HepG2 (cell line): ENCODE measurements at regions not wholly inside any gene's neighbourhood (a gene's known extent, or its start where the extent isn't known, plus 50 kb on each side); places are given as distances from the start of the nearest gene placed in this dataset.

Experiments
- ATAC-seq: fragments of 200-7000 bp; cut with Tn5 transposase; 3 replicates; pipeline ENCODE4 v1.9.1; 2020; ENCODE audit warnings: mild to moderate bottlenecking, moderate library complexity
- BruUV-seq: library from RNA; stranded (reverse); fragments of 400-500 nt; replicated peaks from 2 replicates; lab custom pipeline; 2021; lab: Mats Ljungman, UMichigan
- CTCF ChIA-PET: fragments of 300-600 bp; formaldehyde crosslinking; extraction: SDS; loops from one replicate; lab custom pipeline; 2021; ENCODE audit warnings: low total read pairs, inconsistent platforms, low intra/inter-chr PET ratio; lab: Yijun Ruan, JAX
- POLR2A ChIA-PET: fragments of 350-600 bp; sonication (Branson Sonifier 250); formaldehyde crosslinking; loops from one replicate; lab custom pipeline; 2020; ENCODE audit warnings: antibody characterized with exemption, inconsistent platforms; lab: Yijun Ruan, JAX
- DNase-seq: peaks from one replicate; pipeline ENCODE4 v3.0.0-alpha.2; 2015; ENCODE audit warnings: low spot score
- FAIRE-seq: peaks from 3 replicates; lab custom pipeline; 2011; peaks lifted over from hg19 to GRCh38; lab: Jason Lieb, UNC
- H2AFZ ChIP-seq: one replicate; pipeline ENCODE4 v1.6.1; 2011; ENCODE audit warnings: low read length, inconsistent platforms
- H3K27ac ChIP-seq: fragments of 300-600 bp; 3 replicates; pipeline ENCODE4 v1.8.0; 2011; ENCODE audit warnings: mixed run types, mild to moderate bottlenecking, mixed read lengths, low read length, inconsistent platforms; ENCODE audit not compliant: insufficient read depth; ENCODE audit errors: extremely low read length
- H3K27me3 ChIP-seq, 2 experiments: fragments of 200-600 bp in 1 of 2; 2 replicates in 1 of 2; 3 replicates in 1 of 2; pipeline versions ENCODE4 v1.6.0 to v1.8.0; 2011; ENCODE audit warnings: low read length in 2 of 2, mild to moderate bottlenecking in 2 of 2, moderate library complexity in 2 of 2, inconsistent platforms in 1 of 2; ENCODE audit not compliant: insufficient read depth in 2 of 2, control insufficient read depth in 1 of 2
- H3K36me3 ChIP-seq, 2 experiments: fragments of 200-600 bp in 1 of 2; replicated peaks in 1 of 2; 2 replicates in 1 of 2; 3 replicates in 1 of 2; pipeline versions ENCODE4 v1.5.1 to v1.8.0; 2011; ENCODE audit warnings: low read length in 2 of 2, inconsistent platforms in 1 of 2; ENCODE audit not compliant: insufficient read depth in 2 of 2, control insufficient read depth in 1 of 2
- H3K4me1 ChIP-seq: 2 replicates; pipeline ENCODE4 v1.5.1; 2012; ENCODE audit warnings: low read length, inconsistent platforms; ENCODE audit not compliant: insufficient read depth
- H3K4me2 ChIP-seq: 2 replicates; pipeline ENCODE4 v1.6.0; 2011; ENCODE audit warnings: low read depth, low read length, inconsistent platforms
- H3K4me3 ChIP-seq, 3 experiments: fragments of 200-600 bp in 1 of 3; sonication (generic), shearing (Covaris generic) in 1 of 3; replicated peaks in 1 of 3; 2 replicates each; pipeline ENCODE4 v1.5.1; 2011 to 2016; ENCODE audit warnings: low read length in 3 of 3, inconsistent platforms in 2 of 3, low read depth in 2 of 3, mild to moderate bottlenecking in 2 of 3, control low read depth in 1 of 3, mixed read lengths in 1 of 3; ENCODE audit not compliant: insufficient read depth in 1 of 3
- H3K79me2 ChIP-seq: one replicate; pipeline ENCODE4 v1.6.1; 2011; ENCODE audit warnings: low read length, inconsistent platforms; ENCODE audit not compliant: insufficient read depth
- H3K9ac ChIP-seq: 2 replicates; pipeline ENCODE4 v1.6.0; 2011; ENCODE audit warnings: mild to moderate bottlenecking, low read depth, low read length, inconsistent platforms; ENCODE audit not compliant: insufficient read depth
- H3K9me3 ChIP-seq: 2 replicates; pipeline ENCODE4 v1.5.1; 2012; ENCODE audit warnings: mild to moderate bottlenecking, low read length
- H4K20me1 ChIP-seq: 2 replicates; pipeline ENCODE4 v1.6.0; 2011; ENCODE audit warnings: inconsistent platforms, mild to moderate bottlenecking, low read length, moderate library complexity; ENCODE audit not compliant: insufficient read depth
- CENPBD1 ChIP-seq: sonication (generic); formaldehyde crosslinking; IDR thresholded peaks from 2 replicates; pipeline ENCODE4 v1.8.0; 2022; ENCODE audit warnings: missing genetic modification reagents, low read depth, mild to moderate bottlenecking, borderline replicate concordance
- MXD4 ChIP-seq: IDR thresholded peaks from 2 replicates; pipeline ENCODE4 v1.6.1; 2016; ENCODE audit warnings: mild to moderate bottlenecking, missing biosample characterization, missing genetic modification reagents
- RBM22 ChIP-seq: fragments of 200-400 bp; formaldehyde crosslinking; optimal IDR thresholded peaks from 2 replicates; pipeline ENCODE3; 2017; ENCODE audit warnings: mild to moderate bottlenecking, low read length, moderate library complexity
- RFX1 ChIP-seq: fragments of 450-650 bp; IDR thresholded peaks from 2 replicates; pipeline ENCODE4 v1.6.1; 2017
- RFXAP ChIP-seq: sonication (generic); formaldehyde crosslinking; IDR thresholded peaks from 2 replicates; pipeline ENCODE4 v1.4.0; 2020; ENCODE audit warnings: missing genetic modification reagents, borderline replicate concordance
- TERF1 ChIP-seq: sonication (generic); formaldehyde crosslinking; IDR thresholded peaks from 2 replicates; pipeline ENCODE4 v1.8.0; 2022; ENCODE audit warnings: mild to moderate bottlenecking, missing genetic modification reagents, moderate library complexity
- ZNF333 ChIP-seq: sonication (generic); formaldehyde crosslinking; IDR thresholded peaks from 2 replicates; pipeline ENCODE4 v1.4.0; 2020; ENCODE audit warnings: mild to moderate bottlenecking, missing genetic modification reagents, borderline replicate concordance
- ZNF382 ChIP-seq: sonication (generic); formaldehyde crosslinking; IDR thresholded peaks from 2 replicates; pipeline ENCODE4 v1.5.0; 2020; ENCODE audit warnings: missing genetic modification reagents, mild to moderate bottlenecking, borderline replicate concordance
- ZNF460 ChIP-seq: sonication (generic); formaldehyde crosslinking; IDR thresholded peaks from 2 replicates; pipeline ENCODE4 v1.5.1; 2020; ENCODE audit warnings: missing genetic modification reagents, mild to moderate bottlenecking, borderline replicate concordance
- ZNF589 ChIP-seq: sonication (generic); formaldehyde crosslinking; conservative IDR thresholded peaks from 2 replicates; pipeline ENCODE4 v1.8.0; 2022; ENCODE audit warnings: mild to moderate bottlenecking, moderate library complexity, missing genetic modification reagents
- ZNF780A ChIP-seq: sonication (generic); formaldehyde crosslinking; IDR thresholded peaks from 2 replicates; pipeline ENCODE4 v1.8.0; 2022; ENCODE audit warnings: mild to moderate bottlenecking, missing genetic modification reagents, moderate library complexity
- ZNF850 ChIP-seq: sonication (generic); formaldehyde crosslinking; conservative IDR thresholded peaks from 2 replicates; pipeline ENCODE4 v1.9.0; 2021; ENCODE audit warnings: mild to moderate bottlenecking, missing genetic modification reagents
- WGBS: methylation state at CpG from one replicate; pipeline ENCODE4 v1.1.6; 2017; ENCODE audit warnings: low lambda C conversion rate; 5-methylcytosine and 5-hydroxymethylcytosine counted together
- in situ Hi-C: cut with HindIII; loops from 2 replicates; pipeline ENCODE4 v1.10.0; 2017; ENCODE audit warnings: low pct_unique_long_range_greater_than_20kb; ENCODE audit not compliant: extremely low pct_ligation_motif_present
- intact Hi-C: fragments of 100-400 bp; cut with micrococcal nuclease; formaldehyde crosslinking; loops from one replicate; pipeline ENCODE4 v1.10.0; 2022; ENCODE audit not compliant: unreplicated experiment
- TF ChIP-seq, protein P1 (sequence below): IDR thresholded peaks from 2 replicates; pipeline ENCODE4 v1.6.1; 2016; ENCODE audit warnings: low read depth
- TF ChIP-seq, protein P2 (sequence below): sonication (generic); formaldehyde crosslinking; IDR thresholded peaks from 2 replicates; pipeline ENCODE4 v1.4.0; 2020; ENCODE audit warnings: missing genetic modification reagents
- TF ChIP-seq, protein P3 (sequence below): sonication (generic); formaldehyde crosslinking; IDR thresholded peaks from 2 replicates; pipeline ENCODE4 v1.4.0; 2020; ENCODE audit warnings: mild to moderate bottlenecking, low read depth, missing genetic modification reagents
- TF ChIP-seq, protein P4 (sequence below): IDR thresholded peaks from 2 replicates; pipeline ENCODE4 v1.6.1; 2016; ENCODE audit warnings: control low read depth

GRCh38 chr3:148092624-148093347 lies 604.9 kb upstream of the AGTR1 start:
- WGBS, result 1% methylated on average over 5 of the region's 5 CpGs
- no peaks in the 10 kb centered on the region for H4K20me1 ChIP-seq
- H3K9ac ChIP-seq, result no peak overlapping the region
- no peaks in the 10 kb centered on the region for H3K36me3 ChIP-seq
- no peak for FAIRE-seq
- BruUV-seq, result no TSS peak
- CTCF ChIA-PET, result no interaction called here
- TF ChIP-seq MXD4 (CRISPR knock-in tag) (no peak), RFX1 (no peak), RBM22 (no peak), ZNF850 (CRISPR knock-in tag) (no peak), CENPBD1 (CRISPR knock-in tag) (no peak), ZNF382 (no peak), ZNF333 (CRISPR knock-in tag) (no peak), RFXAP (CRISPR knock-in tag) (no peak), ZNF460 (no peak), TERF1 (CRISPR knock-in tag) (no peak), ZNF589 (CRISPR knock-in tag) (no peak), ZNF780A (no peak)
- TF ChIP-seq, protein P1, sequence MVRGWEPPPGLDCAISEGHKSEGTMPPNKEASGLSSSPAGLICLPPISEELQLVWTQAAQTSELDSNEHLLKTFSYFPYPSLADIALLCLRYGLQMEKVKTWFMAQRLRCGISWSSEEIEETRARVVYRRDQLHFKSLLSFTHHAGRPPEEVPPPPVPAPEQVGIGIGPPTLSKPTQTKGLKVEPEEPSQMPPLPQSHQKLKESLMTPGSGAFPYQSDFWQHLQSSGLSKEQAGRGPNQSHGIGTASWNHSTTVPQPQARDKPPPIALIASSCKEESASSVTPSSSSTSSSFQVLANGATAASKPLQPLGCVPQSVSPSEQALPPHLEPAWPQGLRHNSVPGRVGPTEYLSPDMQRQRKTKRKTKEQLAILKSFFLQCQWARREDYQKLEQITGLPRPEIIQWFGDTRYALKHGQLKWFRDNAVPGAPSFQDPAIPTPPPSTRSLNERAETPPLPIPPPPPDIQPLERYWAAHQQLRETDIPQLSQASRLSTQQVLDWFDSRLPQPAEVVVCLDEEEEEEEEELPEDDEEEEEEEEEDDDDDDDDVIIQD (CRISPR knock-in tag), result no peak
- TF ChIP-seq, protein P2, sequence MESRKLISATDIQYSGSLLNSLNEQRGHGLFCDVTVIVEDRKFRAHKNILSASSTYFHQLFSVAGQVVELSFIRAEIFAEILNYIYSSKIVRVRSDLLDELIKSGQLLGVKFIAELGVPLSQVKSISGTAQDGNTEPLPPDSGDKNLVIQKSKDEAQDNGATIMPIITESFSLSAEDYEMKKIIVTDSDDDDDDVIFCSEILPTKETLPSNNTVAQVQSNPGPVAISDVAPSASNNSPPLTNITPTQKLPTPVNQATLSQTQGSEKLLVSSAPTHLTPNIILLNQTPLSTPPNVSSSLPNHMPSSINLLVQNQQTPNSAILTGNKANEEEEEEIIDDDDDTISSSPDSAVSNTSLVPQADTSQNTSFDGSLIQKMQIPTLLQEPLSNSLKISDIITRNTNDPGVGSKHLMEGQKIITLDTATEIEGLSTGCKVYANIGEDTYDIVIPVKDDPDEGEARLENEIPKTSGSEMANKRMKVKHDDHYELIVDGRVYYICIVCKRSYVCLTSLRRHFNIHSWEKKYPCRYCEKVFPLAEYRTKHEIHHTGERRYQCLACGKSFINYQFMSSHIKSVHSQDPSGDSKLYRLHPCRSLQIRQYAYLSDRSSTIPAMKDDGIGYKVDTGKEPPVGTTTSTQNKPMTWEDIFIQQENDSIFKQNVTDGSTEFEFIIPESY, result no peak
- TF ChIP-seq, protein P3, sequence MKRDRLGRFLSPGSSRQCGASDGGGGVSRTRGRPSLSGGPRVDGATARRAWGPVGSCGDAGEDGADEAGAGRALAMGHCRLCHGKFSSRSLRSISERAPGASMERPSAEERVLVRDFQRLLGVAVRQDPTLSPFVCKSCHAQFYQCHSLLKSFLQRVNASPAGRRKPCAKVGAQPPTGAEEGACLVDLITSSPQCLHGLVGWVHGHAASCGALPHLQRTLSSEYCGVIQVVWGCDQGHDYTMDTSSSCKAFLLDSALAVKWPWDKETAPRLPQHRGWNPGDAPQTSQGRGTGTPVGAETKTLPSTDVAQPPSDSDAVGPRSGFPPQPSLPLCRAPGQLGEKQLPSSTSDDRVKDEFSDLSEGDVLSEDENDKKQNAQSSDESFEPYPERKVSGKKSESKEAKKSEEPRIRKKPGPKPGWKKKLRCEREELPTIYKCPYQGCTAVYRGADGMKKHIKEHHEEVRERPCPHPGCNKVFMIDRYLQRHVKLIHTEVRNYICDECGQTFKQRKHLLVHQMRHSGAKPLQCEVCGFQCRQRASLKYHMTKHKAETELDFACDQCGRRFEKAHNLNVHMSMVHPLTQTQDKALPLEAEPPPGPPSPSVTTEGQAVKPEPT (CRISPR knock-in tag), result no peak
- TF ChIP-seq, protein P4, sequence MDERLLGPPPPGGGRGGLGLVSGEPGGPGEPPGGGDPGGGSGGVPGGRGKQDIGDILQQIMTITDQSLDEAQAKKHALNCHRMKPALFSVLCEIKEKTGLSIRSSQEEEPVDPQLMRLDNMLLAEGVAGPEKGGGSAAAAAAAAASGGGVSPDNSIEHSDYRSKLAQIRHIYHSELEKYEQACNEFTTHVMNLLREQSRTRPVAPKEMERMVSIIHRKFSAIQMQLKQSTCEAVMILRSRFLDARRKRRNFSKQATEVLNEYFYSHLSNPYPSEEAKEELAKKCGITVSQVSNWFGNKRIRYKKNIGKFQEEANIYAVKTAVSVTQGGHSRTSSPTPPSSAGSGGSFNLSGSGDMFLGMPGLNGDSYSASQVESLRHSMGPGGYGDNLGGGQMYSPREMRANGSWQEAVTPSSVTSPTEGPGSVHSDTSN (CRISPR knock-in tag), result no peak
- H3K27ac ChIP-seq, result no peak overlapping the region
- no peak overlapping the region for H3K4me3 ChIP-seq
- no peaks in the 10 kb centered on the region for H3K79me2 ChIP-seq
- no peaks in the 10 kb centered on the region for H3K4me1 ChIP-seq
- no peak for DNase-seq
- no peaks in the 10 kb centered on the region for H3K27me3 ChIP-seq
- H2AFZ ChIP-seq, result no peak overlapping the region
- intact Hi-C loops, result no loop called here
- no peak overlapping the region for H3K4me2 ChIP-seq
- no peaks in the 10 kb centered on the region for H3K9me3 ChIP-seq
- POLR2A ChIA-PET, result no interaction called here
- in situ Hi-C loops, result no loop called here
- ATAC-seq, result no peak
